ENCODE measurements at regions not wholly inside any gene's neighbourhood (a gene's known extent, or its start where the extent isn't known, plus 50 kb on each side); places are given as distances from the start of the nearest gene placed in this dataset.

- DNase-seq (ENCODE audit: low spot score), result no peak
- TF ChIP-seq CTCF (IDR thresholded peaks at IDR 0.05; ENCODE audit: extremely low read depth, missing control alignments), result no peak
Observed at GRCh38 chr3:40841570-40842109, 316.9 kb downstream of the ZNF621 start.

GRCh38 chr3:40842714-40843113 is 318.0 kb downstream of the ZNF621 start:
- no peak for TF ChIP-seq CTCF (IDR thresholded peaks at IDR 0.05; ENCODE audit: extremely low read depth, missing control alignments)
- no peak for DNase-seq (ENCODE audit: low spot score)

GRCh38 chr3:40843208-40843624 is 318.5 kb downstream of the ZNF621 start:
- no peak for DNase-seq (ENCODE audit: low spot score)
- TF ChIP-seq CTCF (IDR thresholded peaks at IDR 0.05; ENCODE audit: extremely low read depth, missing control alignments), result no peak

- DNase-seq (ENCODE audit: low spot score), result no peak
- no peak for TF ChIP-seq CTCF (IDR thresholded peaks at IDR 0.05; ENCODE audit: extremely low read depth, missing control alignments)
Observed at GRCh38 chr3:40843851-40844548, 319.2 kb downstream of the ZNF621 start.

GRCh38 chr3:40844896-40845295 is 320.1 kb downstream of the ZNF621 start:
- TF ChIP-seq CTCF (IDR thresholded peaks at IDR 0.05; ENCODE audit: extremely low read depth, missing control alignments), result no peak
- no peak for DNase-seq (ENCODE audit: low spot score)

- no peak for DNase-seq (ENCODE audit: low spot score)
- TF ChIP-seq CTCF (IDR thresholded peaks at IDR 0.05; ENCODE audit: extremely low read depth, missing control alignments), result no peak
Observed at GRCh38 chr3:40845447-40845846, 320.7 kb downstream of the ZNF621 start.

- DNase-seq (ENCODE audit: low spot score), result no peak
- no peak for TF ChIP-seq CTCF (IDR thresholded peaks at IDR 0.05; ENCODE audit: extremely low read depth, missing control alignments)
Observed at GRCh38 chr3:40845916-40846315, 321.2 kb downstream of the ZNF621 start.
